SIG-M5 (cell line): ENCODE measurements at regions not wholly inside any gene's neighbourhood (a gene's known extent, or its start where the extent isn't known, plus 50 kb on each side); places are given as distances from the start of the nearest gene placed in this dataset.
"Not testable (repeated sequence)": the region's sequence is repeated elsewhere in the genome, so short reads cannot be mapped to it uniquely, and the experiment has no call there.

Source experiments
- DNase-seq: peaks from one replicate; lab custom pipeline; 2025; lab: John Stamatoyannopoulos, UW

DNA sequence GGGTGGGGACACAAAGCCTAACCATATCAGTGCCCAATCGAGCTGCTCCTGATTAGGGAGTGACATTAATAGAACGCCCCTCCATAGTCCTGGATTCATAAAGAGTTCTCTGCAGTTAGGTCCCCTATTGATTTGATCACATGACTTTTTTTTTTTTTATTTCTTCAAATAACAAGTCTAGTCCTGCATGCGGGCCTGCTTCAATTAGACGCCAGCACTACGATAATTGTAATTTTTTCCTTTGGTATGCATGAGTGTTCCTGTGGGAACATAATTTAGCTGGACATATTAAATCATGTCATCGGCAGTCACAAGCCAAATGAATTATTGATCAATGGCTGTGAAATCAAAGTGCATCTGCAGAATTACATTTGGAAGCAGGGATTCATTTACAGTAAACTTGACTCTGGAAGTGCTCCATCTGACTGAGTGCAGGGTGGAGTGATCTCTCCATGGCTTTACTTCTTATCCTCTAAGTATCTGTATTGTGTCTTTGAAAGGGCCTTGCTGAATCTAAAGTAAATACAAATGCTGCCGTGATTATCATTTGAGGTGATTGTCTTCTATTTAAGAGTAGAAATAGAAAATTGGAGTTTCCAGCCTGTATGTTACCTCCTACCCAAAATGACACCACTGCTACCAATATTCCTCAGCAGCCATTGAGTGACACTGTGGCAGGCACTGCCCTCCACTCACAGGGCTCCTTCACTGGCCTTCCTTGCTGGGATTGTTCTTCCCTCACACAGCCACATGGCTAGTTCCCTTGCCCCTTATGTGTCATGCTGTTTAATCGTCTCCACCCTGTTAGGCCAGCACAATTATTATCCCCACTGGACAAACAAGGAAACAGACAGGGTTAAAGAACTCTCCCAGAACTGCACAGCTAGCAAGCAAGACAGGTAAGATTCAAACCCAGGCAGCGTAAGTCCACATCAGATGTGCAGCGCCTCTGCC, 337.4 kb upstream of the ID2 start:
- DNase-seq, result no peak

DNA sequence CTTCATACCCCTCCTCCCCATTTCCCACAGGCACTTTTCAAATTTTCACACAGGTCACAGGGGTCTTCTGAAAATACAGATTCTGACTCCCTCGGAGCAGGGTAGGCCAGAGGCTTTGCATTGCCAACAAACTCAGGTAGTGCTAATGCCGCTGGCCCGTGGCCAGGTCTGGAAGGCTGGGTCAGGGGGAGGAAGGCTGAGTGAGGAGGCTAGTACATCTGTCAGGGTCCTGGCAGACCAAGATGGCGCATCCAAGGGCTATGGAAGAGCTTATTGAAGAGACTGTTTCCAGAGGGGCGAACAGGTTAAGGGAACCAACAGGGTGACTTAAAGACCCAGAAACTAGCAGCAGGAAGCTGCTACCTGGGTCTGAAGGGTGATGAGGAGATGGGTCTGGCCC, 336.7 kb upstream of the ID2 start:
- DNase-seq, result no peak

DNA sequence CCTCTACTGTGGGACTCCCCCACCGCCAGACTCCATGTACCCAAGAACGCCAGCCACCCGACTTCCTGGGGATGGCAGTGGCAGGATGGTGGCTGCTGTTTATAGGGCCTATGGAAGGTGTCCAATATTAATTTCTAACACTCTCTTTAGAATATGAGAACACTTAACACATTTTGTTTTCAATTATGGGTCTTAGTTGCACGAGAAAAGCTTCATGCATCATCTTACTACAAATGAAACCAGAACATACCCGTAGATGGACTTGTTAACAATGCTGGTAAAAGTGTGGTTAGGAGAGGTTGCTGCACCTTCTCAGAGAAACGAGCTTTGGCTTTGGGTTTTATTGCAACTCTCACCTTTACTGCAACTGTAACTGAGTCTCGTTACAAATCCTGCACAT, 335.6 kb upstream of the ID2 start:
- no peak for DNase-seq

- no peak for DNase-seq
These were observed 335.0 kb upstream of the ID2 start for GRCh38 chr2:8346706-8347430.

- DNase-seq, result not testable (repeated sequence)
These were observed 332.9 kb upstream of the ID2 start for GRCh38 chr2:8348911-8349310.

DNA sequence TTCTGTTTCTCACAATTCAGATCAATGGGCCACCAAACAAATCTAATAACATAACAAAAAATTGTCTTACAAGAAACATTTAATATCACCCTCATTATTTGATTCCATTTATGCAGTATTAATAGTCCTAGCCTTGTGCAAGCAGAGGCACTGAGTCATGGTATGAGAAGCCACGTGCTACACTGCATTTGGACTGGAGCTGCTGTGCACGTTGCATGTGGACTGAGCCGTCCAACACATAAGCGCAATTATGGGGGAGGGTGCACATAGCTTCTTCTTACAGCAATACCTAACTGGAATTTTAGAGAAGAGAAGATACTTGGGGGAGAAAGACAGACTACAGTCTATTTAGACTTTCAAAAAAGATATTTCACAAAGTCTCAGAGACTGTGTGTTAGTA, 329.6 kb upstream of the ID2 start:
- DNase-seq, result no peak

- no peak for DNase-seq
These were observed 328.9 kb upstream of the ID2 start for GRCh38 chr2:8352989-8353388.

- no peak for DNase-seq
These were observed 326.6 kb upstream of the ID2 start for GRCh38 chr2:8355102-8355859.

DNA sequence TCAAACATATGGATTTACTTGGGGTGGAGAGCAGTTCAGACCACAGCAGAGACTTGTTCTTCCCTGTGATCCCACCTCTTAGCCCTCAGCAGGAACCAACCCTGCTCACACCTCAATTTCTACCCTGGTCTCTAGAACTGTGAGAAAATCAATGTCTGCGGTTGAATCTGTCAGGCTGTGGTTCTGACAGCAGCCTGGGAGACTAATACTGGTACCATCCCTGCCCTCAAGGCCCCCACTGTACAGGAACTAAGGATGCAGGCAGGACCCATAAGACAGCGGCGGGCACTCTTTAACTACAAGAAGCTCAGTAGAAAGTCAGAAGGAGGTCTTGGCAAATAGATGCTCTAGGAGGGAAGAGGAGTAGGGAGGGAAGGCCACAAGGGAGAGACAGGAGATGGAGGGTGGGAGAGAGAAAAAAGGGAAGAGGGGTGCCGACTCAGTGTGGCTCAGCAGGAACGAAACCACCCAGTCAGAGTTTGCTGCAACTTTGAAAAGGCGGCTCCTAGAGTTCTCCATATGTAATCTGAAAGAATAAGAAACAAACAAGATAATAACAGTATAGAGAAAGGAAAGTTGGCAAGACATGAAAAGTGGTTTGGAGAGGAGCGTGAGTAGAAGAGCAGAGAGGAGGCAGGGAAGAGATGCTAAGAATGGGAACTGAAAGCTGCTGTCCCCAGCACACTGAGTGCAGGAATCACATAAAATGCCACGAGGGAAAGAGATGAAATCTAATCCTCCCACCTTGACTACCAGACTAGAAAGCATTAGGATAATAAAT, 323.9 kb upstream of the ID2 start:
- no peak for DNase-seq

DNA sequence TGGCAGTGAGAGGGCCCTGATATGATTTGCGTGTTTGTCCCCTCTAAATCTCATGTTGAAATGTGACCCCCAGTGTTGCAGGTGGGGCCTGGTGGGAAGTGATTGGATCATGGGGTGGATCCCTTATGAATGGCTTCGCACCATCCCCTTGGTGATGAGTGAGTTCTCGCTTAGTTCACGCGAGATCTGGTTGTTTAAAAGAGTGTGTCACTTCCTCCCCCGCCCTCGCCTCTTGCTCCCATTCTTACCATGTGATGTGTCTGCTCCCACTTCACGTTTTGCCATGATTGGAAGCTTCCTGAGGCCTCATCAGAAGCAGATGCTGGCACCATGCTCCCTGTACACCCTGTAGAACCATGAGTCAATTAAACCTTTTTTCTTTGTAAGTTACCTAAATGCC, 319.9 kb upstream of the ID2 start:
- no peak for DNase-seq

GRCh38 chr2:8363161-8363560, 318.7 kb upstream of the ID2 start:
- DNase-seq, result no peak

DNA sequence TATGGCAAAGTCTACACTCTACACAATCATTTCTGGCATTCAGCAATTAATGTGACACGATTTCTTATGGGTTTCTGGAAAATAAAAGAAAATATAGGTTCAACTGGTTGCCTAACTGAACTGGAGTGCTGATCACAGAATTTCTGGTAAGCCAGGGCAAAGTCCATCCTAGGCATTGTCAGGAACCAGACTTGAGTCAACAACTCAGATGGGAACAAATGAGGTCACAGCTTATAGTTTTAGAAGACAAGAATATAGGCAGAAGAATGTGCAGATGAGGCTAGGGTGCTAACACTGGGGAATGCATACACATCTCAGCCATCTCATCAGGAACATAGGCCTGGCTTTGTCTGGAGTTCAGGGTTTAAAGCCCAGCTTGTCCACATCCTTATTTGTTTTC, 317.2 kb upstream of the ID2 start:
- no peak for DNase-seq

GRCh38 chr2:8365331-8365910, 316.4 kb upstream of the ID2 start:
- no peak for DNase-seq

GRCh38 chr2:8367833-8368232, 314.0 kb upstream of the ID2 start:
- DNase-seq, result no peak

DNA sequence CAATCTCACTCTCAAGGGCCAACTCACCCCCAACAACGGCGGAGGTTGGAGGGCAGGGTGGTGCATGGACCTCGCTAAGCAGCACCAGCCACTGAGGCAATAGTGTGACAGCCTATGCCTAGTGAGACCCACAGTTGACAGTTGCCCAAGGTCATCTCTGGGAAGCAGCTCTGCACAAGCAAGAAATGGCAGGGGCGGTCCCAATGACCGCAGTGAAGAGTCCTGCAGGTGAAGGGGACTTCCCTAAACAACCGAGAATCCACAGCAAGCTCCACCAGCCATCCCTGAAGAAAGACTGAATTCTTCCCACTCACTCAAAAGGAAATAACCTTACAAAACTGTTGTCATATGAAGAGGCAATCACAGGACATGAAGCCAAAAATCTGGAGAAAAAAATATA, 313.4 kb upstream of the ID2 start:
- DNase-seq, result no peak

DNA sequence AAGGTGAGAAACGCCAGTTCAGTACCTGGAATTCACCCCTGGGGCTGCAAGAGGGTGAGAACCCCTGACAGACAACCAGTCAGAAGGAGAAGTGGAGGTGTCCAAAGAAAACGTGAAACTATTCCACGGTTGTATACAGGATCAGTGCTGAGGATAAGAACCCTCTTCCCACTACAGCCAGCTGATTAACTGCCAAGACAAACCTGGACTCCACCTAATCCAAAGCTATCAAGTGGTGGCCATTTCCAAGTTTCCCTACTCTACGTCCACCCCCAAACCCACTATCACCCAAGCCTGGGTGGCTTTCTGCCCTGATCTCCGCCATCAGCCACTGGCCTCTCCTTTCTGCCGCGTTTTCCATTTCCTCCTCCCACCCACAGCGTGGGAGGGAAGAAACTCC, 312.3 kb upstream of the ID2 start:
- DNase-seq, result no peak

GRCh38 chr2:8370258-8370802, 311.5 kb upstream of the ID2 start:
- DNase-seq, result no peak

DNA sequence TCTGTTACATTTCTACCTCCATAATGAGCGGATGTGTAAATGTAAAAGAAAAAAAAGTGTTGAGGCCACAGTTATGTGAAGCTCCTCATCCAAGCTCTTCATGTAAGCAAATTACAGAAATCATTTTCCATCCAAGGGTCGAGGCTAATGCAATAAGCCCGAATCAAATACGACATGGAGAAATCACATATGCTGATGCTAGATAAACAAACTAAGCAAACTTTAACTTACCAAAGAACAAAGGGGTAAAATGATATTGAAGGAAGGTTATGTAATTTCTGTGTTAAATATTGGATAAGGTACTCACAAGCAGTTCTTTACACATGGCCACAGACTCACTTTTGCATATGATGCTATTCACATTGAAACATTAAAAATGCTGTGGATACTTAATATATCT, 310.2 kb upstream of the ID2 start:
- no peak for DNase-seq

DNA sequence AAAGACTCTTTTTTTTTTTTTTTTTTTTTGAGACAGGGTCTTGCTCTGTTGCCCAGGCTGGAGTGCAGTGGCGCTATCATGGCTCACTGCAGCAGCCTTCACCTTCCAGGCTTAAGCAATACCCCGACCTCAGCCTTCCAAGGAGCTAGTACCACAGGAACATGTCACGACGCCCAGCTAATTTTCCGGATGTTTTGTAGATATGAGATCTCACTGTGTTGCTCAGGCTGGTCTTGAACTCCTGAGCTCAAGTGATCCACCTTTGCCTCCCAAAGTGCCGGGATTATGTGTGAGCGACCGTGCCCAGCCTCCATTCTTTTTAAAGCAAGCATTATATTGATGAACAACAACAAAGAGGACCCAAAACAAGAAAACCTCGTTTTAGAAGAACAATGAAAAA, 307.1 kb upstream of the ID2 start:
- DNase-seq, result no peak

- no peak for DNase-seq
These were observed 305.0 kb upstream of the ID2 start for GRCh38 chr2:8376603-8377410.
